Heart left ventricle (tissue), 13 donors: ENCODE measurements at regions not wholly inside any gene's neighbourhood (a gene's known extent, or its start where the extent isn't known, plus 50 kb on each side); places are given as distances from the start of the nearest gene placed in this dataset.

Experiments
- CTCF ChIP-seq, 12 donors: fragments of 200-600 bp; sonication (generic) in 4 of 12; IDR thresholded peaks; one replicate each; pipeline versions ENCODE4 v1.5.0 to v1.8.0; 2018 to 2022; ENCODE audit warnings: antibody characterized with exemption in 12 of 12, mild to moderate bottlenecking in 5 of 12
- POLR2A ChIP-seq, 2 donors: fragments of 450-650 bp; IDR thresholded peaks; one replicate each; pipeline ENCODE4 v1.6.1; 2017; ENCODE audit warnings: antibody characterized with exemption in 2 of 2, mild to moderate bottlenecking in 2 of 2, moderate library complexity in 2 of 2
- donor health status: ischemic (EF 13 %, LVEDD 7.1; RV severe dilation, severe dysfunction).
- donor health status: DM: no; HTN: yes; CAD: no.
- donor health status: DM: no; HTN: no; CAD: no.
- donor health status: ischemic (EF 25% LVEDD 6.9; RV normal size, moderate dysfunction).
- donor health status: ischemic (EF 25% LVEDD 5.7; RV mildly dilated, moderate dysfunction).
- donor health status: ischemic (EF 35%, LVEDD 5.7; RV mildly dilated, moderate dysfunction).
- donor health status: nonischemic (EF 11% LVEDD 7.7; RV severe dilation, severe dysfunction).
- donor health status: DM: yes; HTN: yes; CAD: no.
- donor health status: PGD.
- donor health status: ischemic (EF 29% LVEDD 5.4; RV normal size, mild dysfunction).
- donor health status: nonischemic (EF 23%, LVEDD 6.1; RV moderate dilation, normal function).

GRCh38 chr17:45643591-45643990, 140.5 kb upstream of the CRHR1 start:
- TF ChIP-seq CTCF (IDR thresholded peaks at IDR 0.05), result no peak
- TF ChIP-seq POLR2A (IDR thresholded peaks at IDR 0.05), result no peak
